OCI-LY3 (cell line): ENCODE measurements at regions not wholly inside any gene's neighbourhood (a gene's known extent, or its start where the extent isn't known, plus 50 kb on each side); places are given as distances from the start of the nearest gene placed in this dataset.

ENCODE experiments used
- H2AFZ ChIP-seq: fragments of 200-600, 300-600 bp; shearing (Covaris generic); 2 replicates; pipeline ENCODE4 v1.6.0; 2014; ENCODE audit warnings: antibody characterized with exemption, low read depth, low read length
- H3K27ac ChIP-seq: fragments of 200-600, 300-600 bp; sonication (generic); 2 replicates; pipeline ENCODE4 v1.5.1; 2014; ENCODE audit warnings: mild to moderate bottlenecking, low read length, moderate library complexity, mixed read lengths
- H3K27me3 ChIP-seq: fragments of 200-600, 300-600 bp; sonication (generic); 2 replicates; pipeline ENCODE4 v1.6.1; 2014; ENCODE audit warnings: low read depth, low read length, mixed read lengths
- H3K36me3 ChIP-seq: fragments of 200-600, 300-600 bp; sonication (generic); replicated peaks from 2 replicates; pipeline ENCODE3; 2014; ENCODE audit warnings: low read depth, low read length, mixed read lengths
- H3K4me1 ChIP-seq: fragments of 300-600, 200-600 bp; sonication (generic); 2 replicates; pipeline ENCODE4 v1.6.1; 2014; ENCODE audit warnings: low read length, mixed read lengths
- H3K4me2 ChIP-seq: fragments of 200-600, 300-600 bp; sonication (generic); 2 replicates; pipeline ENCODE4 v1.6.1; 2014; ENCODE audit warnings: low read length, mixed read lengths
- H3K4me3 ChIP-seq: fragments of 300-600, 200-600 bp; sonication (generic); 2 replicates; pipeline ENCODE4 v1.5.1; 2014; ENCODE audit warnings: antibody characterized with exemption, mild to moderate bottlenecking, low read length, moderate library complexity
- H3K79me2 ChIP-seq: fragments of 300-600, 200-600 bp; shearing (Covaris generic); 2 replicates; pipeline ENCODE4 v1.6.1; 2014; ENCODE audit warnings: mild to moderate bottlenecking, low read length, mixed read lengths
- H3K9ac ChIP-seq: fragments of 300-600, 200-600 bp; shearing (Covaris generic); 2 replicates; pipeline ENCODE4 v1.6.0; 2014; ENCODE audit warnings: mild to moderate bottlenecking, low read length, moderate library complexity
- H3K9me3 ChIP-seq: fragments of 200-600, 300-600 bp; shearing (Covaris generic); 2 replicates; pipeline ENCODE4 v1.6.1; 2014; ENCODE audit warnings: low read length, mixed read lengths; ENCODE audit not compliant: insufficient read depth
- H4K20me1 ChIP-seq: fragments of 200-600, 300-600 bp; sonication (generic); 2 replicates; pipeline ENCODE4 v1.6.1; 2016; ENCODE audit warnings: low read length, mixed read lengths; ENCODE audit not compliant: insufficient read depth
- EZH2phosphoT487 ChIP-seq: fragments of 200-600 bp; shearing (Covaris generic); IDR thresholded peaks from 2 replicates; pipeline ENCODE4 v1.6.1; 2018; ENCODE audit warnings: antibody characterized with exemption, mixed run types, low read depth
- TF ChIP-seq, protein P1 (sequence below): fragments of 200-600, 300-600 bp; sonication (generic); IDR thresholded peaks from 2 replicates; pipeline ENCODE4 v1.5.1; 2014; ENCODE audit warnings: antibody characterized with exemption, low read length, low read depth

DNA sequence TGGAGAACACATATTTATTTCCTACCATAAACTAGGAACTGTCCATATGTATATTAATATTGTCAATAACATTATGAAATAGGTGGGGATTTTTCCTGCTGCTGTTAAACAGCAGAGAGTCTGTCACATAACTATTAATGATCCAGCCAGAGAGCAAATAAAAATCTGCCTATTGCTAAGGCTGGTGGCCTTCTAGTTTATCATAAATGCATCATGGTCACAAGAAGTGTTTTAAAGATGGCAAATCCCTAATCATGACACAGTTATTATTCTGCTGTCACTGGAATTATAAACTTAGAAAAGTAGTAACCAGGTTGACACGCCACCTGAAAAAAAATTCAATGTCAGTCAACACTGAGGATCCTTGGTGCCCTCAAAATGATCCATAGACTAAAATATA, 132.3 kb downstream of the HGF start:
- Histone ChIP-seq H4K20me1 (no peaks in the 10 kb centered on the region), H2AFZ (no peak overlapping the region), H3K4me2 (no peak overlapping the region), H3K36me3 (no peaks in the 10 kb centered on the region), H3K27me3 (no peaks in the 10 kb centered on the region), H3K9me3 (no peaks in the 10 kb centered on the region), H3K4me3 (no peak overlapping the region), H3K27ac (no peak overlapping the region), H3K4me1 (peaks cover 9% of the 10 kb centered on the region; the same call in 1 of the 2 replicates), H3K79me2 (no peaks in the 10 kb centered on the region), H3K9ac (no peak overlapping the region)
- no peak for TF ChIP-seq EZH2phosphoT487
- TF ChIP-seq, protein P1, sequence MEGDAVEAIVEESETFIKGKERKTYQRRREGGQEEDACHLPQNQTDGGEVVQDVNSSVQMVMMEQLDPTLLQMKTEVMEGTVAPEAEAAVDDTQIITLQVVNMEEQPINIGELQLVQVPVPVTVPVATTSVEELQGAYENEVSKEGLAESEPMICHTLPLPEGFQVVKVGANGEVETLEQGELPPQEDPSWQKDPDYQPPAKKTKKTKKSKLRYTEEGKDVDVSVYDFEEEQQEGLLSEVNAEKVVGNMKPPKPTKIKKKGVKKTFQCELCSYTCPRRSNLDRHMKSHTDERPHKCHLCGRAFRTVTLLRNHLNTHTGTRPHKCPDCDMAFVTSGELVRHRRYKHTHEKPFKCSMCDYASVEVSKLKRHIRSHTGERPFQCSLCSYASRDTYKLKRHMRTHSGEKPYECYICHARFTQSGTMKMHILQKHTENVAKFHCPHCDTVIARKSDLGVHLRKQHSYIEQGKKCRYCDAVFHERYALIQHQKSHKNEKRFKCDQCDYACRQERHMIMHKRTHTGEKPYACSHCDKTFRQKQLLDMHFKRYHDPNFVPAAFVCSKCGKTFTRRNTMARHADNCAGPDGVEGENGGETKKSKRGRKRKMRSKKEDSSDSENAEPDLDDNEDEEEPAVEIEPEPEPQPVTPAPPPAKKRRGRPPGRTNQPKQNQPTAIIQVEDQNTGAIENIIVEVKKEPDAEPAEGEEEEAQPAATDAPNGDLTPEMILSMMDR: no peak

DNA sequence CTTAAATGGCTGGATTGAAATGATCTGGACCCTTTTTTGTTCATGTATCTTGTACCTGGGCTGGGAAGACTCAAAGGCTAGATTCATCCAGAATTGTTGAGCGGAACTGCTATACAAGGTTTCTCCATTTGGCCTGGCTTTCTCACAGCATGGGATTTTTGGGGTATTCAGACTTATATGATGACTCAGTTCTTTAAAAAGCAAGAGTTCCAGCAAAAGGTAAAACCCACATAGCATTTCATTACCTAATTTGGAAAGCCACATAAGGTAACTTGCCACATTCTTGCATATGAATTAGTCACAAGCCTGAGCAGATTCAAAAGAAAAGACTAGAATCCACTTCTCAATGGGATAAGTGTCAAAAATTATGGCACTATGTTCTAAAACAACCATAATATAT, 137.4 kb downstream of the HGF start:
- no peaks in the 10 kb centered on the region for H3K79me2 ChIP-seq
- no peak overlapping the region for H3K4me3 ChIP-seq
- no peak overlapping the region for H2AFZ ChIP-seq
- no peak overlapping the region for H3K9ac ChIP-seq
- H3K4me1 ChIP-seq: no peaks in the 10 kb centered on the region; the same call in 1 of the 2 replicates
- TF ChIP-seq, protein P1: no peak
- TF ChIP-seq EZH2phosphoT487: no peak
- no peak overlapping the region for H3K4me2 ChIP-seq
- H3K36me3 ChIP-seq: no peaks in the 10 kb centered on the region
- no peaks in the 10 kb centered on the region for H3K9me3 ChIP-seq
- H3K27ac ChIP-seq: no peak overlapping the region
- H4K20me1 ChIP-seq: no peaks in the 10 kb centered on the region
- no peaks in the 10 kb centered on the region for H3K27me3 ChIP-seq

DNA sequence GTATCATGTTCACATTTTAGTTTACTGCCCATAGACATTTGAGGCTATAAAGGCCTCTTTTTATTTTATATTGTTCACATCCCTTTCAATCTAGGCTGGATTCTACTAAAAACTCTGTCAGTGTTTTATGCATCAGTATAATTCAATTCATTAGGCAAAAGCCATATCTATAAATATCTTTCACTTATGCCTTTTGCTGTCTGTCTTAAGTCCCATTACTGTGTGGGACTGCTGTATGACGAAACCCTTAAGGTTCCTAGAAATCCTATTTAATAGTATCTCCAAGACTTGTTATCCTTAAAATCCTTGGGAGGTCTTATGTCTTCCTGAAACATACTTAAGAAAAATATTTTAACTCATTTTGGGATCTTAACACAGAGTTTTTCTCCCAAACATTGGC, 139.2 kb downstream of the HGF start:
- H3K79me2 ChIP-seq: no peaks in the 10 kb centered on the region
- no peak overlapping the region for H3K9ac ChIP-seq
- TF ChIP-seq, protein P1: no peak
- no peak for TF ChIP-seq EZH2phosphoT487
- no peak overlapping the region for H2AFZ ChIP-seq
- no peaks in the 10 kb centered on the region for H3K27me3 ChIP-seq
- H3K4me2 ChIP-seq: no peak overlapping the region
- no peak overlapping the region for H3K4me3 ChIP-seq
- H3K27ac ChIP-seq: no peak overlapping the region
- H3K9me3 ChIP-seq: no peaks in the 10 kb centered on the region
- H4K20me1 ChIP-seq: no peaks in the 10 kb centered on the region
- no peaks in the 10 kb centered on the region for H3K36me3 ChIP-seq
- no peaks in the 10 kb centered on the region; the same call in 1 of the 2 replicates for H3K4me1 ChIP-seq

DNA sequence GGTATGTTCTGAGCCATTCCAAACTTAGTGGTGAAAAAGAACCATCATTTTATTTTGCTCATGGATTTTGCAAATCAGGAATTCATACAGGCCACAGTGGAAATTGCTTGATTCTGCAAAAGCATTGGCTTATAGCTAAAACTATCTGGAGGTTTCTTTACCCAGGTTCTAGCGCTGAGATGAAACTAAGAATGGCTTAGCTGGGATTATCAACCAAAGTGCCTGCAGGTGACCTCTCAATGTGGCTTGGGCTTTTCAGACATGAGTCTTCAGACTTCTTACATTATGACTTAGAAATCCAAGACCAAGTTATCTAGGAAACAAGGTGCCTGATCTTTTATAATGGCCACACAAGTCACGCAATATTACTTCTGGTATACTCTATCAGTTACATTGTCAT, 140.1 kb downstream of the HGF start:
- no peaks in the 10 kb centered on the region for H3K9me3 ChIP-seq
- H3K4me3 ChIP-seq: no peak overlapping the region
- H3K27ac ChIP-seq: no peak overlapping the region

More for the DNA sequence above, 140.1 kb downstream of the HGF start:
- Histone ChIP-seq H3K4me1 (no peaks in the 10 kb centered on the region; the same call in 1 of the 2 replicates), H2AFZ (no peak overlapping the region), H3K27me3 (no peaks in the 10 kb centered on the region), H3K4me2 (no peak overlapping the region), H3K36me3 (no peaks in the 10 kb centered on the region), H3K79me2 (no peaks in the 10 kb centered on the region), H4K20me1 (no peaks in the 10 kb centered on the region), H3K9ac (no peak overlapping the region)
- no peak for TF ChIP-seq EZH2phosphoT487
- TF ChIP-seq, protein P1: no peak
